ENCODE measurements at regions not wholly inside any gene's neighbourhood (a gene's known extent, or its start where the extent isn't known, plus 50 kb on each side); places are given as distances from the start of the nearest gene placed in this dataset.

DNA sequence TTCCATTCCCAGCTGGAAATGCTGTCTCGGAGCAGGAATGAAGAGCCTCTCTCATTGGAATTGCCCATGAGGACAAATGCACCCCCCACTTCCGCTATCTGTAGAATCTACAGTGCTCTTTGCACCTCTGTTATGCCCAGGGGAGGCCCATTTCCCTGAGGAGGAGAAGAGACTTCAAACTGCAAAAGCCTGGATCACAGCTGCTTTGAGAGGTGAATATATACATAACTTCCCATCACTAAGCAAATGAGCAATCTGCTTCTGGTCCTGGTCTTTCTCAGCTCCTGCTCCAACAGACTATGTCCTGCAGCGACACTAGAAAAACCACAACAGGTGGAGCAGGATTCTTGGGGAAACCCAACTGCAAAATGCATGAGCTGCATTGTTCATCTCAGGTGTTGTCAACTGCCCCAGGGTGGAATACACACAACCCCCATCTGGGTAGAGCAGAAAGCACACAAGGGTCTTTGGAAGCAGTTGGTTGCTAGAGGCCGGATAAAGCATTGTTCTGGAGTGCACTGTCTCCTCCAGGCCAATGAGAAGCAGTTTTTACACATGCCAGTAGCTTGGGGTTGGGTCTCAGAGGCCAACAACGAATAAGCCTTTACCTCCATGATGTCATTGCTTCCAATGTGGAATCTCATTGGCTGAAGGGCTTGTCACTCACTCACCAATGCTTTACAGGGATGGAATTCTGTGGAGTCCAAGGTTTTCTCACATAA lies 67.7 kb upstream of the RAB4A start:
- DNase-seq (ENCODE audit: extremely low spot score, insufficient read length, low read depth): no peak
- no peak for FAIRE-seq

DNA sequence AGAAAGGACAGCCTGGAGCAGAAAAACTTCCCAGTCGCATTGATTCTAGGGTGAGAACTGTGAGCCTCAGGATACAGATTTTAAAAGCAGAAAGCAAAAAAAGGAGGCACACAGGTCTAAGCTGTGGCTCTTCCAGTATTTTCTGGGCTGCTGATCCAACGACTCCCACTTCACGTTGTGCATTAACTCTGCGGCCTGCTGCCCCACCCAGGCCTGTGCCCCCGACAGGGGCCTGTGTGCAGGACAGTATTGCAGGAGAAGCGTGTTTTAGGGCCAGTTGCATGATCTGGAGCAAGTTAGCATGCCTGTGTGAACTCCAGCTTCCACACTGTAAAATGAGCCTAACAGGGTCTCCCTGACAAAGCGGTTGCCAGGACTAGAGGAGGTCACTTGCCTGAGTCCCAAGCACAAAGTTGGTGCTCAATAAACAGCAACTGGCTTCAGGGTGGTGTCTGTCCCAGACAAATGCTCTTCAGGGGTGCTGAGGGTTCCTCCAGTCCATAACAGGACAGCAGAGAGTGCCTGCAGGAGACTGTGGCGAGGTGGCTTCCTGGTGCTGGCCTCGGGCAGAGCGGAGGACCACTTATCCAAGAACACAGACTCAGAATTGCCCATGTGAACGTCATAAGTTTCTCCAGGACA lies 66.8 kb upstream of the RAB4A start:
- no peak for FAIRE-seq

DNA sequence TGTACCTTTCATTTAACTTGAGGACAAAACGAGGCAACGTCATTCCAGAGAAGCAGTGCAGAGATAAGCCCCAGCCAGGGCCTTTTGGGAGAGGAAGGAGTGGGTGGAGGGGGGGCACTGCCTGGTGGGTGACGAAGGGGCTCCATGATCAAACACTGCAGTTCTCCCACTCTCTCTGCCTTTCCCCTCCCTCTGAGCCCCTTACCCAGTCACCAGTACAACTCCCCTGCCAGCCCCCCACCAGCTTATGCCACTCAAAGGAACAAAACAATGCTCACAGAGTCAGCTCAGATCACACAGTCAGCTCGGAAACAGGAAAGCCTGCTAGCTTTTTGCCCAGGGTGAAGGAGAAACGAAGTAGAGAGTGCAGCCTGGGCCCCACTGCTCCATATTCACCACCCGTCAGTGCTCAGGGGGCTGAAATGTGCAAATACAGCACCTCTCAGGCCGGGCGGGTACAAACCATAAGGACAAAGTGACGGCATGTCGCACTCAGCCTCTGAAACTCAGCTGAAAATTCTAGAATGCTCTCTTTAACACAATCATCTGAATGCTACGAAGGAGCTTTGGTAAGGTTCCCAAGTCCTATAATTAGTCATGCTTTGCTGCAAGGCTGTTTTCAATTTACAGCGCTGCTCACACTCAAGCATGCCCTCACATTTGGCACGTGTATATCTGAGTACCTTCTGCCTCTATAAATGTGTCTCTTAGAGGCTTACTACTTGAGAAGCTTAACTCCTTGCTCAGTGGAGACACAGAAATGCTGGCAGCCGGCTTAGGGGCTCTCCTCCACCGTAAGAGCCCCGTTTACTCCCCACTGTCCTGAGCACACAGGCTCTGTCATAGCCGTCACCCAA lies 65.8 kb upstream of the RAB4A start:
- no peak for FAIRE-seq
- no peak for DNase-seq (ENCODE audit: extremely low spot score, insufficient read length, low read depth)

More for the DNA sequence above, 66.8 kb upstream of the RAB4A start:
- no peak for DNase-seq (ENCODE audit: extremely low spot score, insufficient read length, low read depth)

DNA sequence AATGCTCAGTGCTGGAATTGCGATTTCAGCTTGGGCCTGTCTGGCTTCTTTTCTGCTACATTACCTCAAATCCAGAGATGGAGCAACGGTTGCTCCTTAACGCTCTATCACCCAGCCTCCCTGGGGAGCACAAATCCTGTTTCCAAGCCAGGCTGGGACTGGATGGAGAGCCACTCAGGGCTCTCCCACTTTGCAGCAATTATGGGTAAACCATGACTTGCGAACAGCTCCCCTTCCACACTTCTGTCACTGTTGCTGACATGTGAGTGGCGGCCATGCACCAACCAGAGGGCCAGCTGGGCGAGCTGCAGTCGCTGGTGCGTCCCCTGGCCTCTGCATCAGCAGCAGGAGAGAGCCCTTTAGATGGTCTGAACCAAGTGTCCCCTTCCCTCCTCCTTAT lies 65.1 kb upstream of the RAB4A start:
- DNase-seq (ENCODE audit: extremely low spot score, insufficient read length, low read depth): no peak
- FAIRE-seq: no peak

DNA sequence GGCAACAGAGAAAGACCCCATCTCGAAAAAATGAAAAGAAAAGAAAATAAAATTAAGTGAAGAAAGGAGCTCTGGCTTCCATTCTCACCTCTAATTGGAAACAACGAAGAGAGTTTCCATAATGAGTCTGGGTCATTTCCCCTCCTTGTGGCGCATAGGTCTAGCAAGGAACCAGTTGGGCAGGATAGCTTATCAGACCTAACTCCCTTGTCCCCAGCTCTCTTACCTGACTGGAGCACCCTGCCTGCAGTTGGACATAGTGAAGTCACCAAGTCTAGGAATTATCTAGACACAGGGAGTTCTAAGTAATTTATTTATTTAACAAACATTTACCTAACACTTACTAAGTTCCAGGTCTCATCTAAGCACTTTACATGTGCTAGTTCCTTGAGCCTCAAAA lies 63.0 kb upstream of the RAB4A start:
- no peak for DNase-seq (ENCODE audit: extremely low spot score, insufficient read length, low read depth)
- no peak for FAIRE-seq

DNA sequence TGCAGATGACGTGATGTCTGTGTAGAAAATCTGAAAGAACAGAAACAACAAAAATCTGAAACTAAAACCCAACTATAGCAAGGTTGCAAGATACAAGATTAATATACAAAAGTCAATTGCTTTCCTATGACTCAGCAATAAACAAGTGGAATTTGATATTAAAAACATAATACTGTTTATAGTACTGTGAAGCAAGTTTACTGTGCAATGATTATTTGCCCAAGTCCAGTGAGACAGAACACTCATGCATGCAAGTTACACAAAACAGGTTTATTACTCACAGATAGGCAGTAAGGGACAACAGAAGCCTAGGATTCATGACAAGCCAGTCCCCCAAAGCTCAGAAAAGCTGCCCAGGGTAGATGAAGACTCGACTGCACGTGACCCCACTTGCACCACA lies 62.4 kb upstream of the RAB4A start:
- FAIRE-seq (no peak), DNase-seq (ENCODE audit: extremely low spot score, insufficient read length, low read depth) (no peak)

DNA sequence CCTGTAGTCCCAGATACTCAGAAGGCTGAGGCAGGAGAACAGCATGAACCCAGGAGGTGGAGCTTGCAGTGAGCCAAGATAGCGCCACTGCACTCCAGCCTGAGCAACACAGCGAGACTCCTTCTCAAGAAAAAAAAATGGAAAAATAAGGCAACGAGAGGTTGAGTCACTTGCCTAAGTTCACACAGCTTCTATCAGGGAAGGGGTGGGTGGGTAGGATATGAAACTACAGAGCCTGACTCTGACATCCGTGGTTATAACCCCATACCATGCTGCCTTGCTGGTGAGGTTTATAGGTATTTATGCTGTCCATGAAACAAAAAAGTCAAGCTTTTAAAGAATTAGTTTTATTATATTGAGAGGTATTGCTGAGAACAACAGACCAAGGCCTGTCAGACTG lies 61.5 kb upstream of the RAB4A start:
- FAIRE-seq (no peak), DNase-seq (ENCODE audit: extremely low spot score, insufficient read length, low read depth) (no peak)

DNA sequence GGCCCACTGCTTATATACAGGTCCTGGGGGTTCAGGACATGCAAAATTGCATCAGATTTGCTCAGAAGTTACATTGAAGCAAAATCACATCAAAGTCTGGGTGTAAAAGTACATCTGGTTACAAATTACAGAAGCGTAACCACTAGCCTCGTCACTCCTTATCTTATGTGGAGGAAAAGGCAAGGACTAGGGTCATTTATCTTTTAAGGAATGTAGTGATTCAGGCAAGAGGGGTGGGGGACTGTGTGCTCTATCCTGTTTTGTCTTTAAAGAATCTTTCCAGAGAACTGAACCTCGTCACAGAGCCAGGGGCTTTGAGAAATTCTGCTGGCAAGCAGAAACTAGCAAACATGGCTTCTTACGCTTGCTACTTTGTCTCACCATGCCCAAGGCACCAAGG lies 61.1 kb upstream of the RAB4A start:
- no peak for DNase-seq (ENCODE audit: extremely low spot score, insufficient read length, low read depth)
- no peak for FAIRE-seq

DNA sequence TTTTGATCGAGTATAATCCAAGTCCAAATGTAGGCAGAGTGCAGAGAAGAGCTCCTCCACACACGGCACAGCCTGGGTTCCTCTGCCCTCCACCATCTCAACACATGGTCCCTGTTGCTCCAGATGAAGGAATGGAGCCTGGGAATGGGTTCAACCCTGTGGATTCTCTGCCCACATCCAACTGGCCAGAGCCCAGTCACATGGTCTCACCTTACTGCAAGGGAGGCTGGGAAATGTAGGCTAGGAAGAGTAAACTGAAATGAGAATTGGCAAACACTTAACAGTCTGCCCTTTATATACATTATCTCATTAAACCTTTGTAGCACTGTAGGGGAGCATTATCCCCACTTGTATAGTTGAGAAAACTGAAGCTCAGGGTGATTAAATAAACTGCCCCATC lies 60.1 kb upstream of the RAB4A start:
- DNase-seq (ENCODE audit: extremely low spot score, insufficient read length, low read depth): no peak
- no peak for FAIRE-seq

DNA sequence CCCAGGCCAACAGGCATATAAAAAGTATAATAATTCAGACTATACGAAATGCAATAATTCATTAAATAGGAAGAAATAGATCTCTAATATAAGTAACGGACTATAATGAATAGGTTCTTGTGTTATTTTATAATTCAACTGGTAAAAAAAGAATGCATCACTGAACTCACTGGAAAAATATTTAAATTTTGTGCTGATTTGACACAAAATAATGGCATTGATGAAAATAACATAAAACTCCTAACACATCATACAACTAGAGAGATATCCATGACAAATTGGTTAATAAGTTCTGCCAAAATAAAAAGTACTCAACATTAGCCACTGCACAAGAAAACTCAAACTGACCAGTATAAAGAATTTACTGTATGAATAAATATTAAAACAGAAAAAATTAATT lies 57.1 kb upstream of the RAB4A start:
- FAIRE-seq: no peak
- no peak for DNase-seq (ENCODE audit: extremely low spot score, insufficient read length, low read depth)

DNA sequence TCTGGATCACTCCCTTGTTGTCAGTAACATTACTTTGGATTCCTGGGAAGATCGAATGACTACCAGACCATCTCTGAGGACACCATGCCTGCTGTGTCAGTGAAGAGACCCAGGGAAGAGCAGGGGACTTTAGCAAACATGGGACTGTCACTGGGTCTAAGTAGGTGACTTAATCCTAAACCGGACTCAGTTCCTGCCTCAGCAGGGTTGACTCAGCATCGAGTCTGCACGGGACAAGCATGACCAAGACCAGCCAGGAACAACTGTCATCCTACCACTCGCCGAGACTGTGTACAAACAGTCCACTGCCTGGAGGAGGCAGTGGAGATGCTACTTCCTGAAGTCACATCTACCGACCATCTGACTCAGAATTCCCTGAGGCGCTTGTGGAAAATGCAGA lies 53.2 kb upstream of the RAB4A start:
- DNase-seq (ENCODE audit: extremely low spot score, insufficient read length, low read depth): no peak
- FAIRE-seq: no peak

DNA sequence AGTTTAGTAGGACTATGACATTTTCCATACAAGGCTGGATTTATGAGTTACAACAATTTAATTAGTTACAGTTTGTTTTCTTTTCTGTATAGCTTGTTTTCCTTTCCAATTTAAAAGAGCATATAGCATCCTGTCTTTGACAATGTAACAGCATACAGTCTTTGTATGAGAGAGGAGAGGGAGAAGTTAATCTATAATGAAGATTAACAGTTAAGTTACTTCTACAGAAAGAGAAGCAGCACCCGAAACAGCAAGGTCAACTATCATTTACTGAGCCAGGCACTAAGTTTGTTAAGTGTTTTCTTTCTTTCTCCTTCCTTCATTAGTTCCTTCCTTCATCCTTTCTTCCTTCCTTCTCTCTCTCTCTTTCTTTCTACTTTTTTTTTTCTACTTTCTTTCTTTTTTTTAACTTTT lies 52.3 kb upstream of the RAB4A start:
- DNase-seq (ENCODE audit: extremely low spot score, insufficient read length, low read depth) (no peak), FAIRE-seq (peak; percentile 38)

DNA sequence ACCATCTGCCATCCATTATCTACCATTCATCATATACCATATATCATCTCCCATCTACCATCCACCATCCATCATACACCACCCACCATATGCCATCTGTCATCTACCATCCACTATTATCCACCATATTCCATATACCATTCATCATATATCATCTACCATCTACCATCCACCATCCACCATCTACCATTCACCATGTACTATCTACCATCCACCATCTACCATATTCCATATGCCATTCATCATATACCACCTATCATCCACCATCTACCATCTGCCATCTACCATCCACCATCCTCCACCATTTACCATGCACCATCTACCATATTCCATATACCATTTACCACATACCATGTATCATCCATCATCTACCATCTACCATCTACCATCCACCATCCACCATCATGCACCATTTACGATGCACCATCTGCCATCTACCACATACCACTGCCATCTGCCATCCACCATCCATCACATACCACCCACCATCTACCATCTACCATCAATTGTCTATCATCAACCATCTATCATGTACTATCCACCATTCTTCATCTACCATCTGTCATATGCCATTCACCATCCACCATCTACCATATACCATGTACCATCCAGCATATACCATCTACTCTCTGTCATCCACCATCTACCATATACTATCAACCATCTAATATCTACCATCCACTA lies 50.6 kb upstream of the RAB4A start:
- DNase-seq (ENCODE audit: extremely low spot score, insufficient read length, low read depth): no peak
- no peak for FAIRE-seq

DNA sequence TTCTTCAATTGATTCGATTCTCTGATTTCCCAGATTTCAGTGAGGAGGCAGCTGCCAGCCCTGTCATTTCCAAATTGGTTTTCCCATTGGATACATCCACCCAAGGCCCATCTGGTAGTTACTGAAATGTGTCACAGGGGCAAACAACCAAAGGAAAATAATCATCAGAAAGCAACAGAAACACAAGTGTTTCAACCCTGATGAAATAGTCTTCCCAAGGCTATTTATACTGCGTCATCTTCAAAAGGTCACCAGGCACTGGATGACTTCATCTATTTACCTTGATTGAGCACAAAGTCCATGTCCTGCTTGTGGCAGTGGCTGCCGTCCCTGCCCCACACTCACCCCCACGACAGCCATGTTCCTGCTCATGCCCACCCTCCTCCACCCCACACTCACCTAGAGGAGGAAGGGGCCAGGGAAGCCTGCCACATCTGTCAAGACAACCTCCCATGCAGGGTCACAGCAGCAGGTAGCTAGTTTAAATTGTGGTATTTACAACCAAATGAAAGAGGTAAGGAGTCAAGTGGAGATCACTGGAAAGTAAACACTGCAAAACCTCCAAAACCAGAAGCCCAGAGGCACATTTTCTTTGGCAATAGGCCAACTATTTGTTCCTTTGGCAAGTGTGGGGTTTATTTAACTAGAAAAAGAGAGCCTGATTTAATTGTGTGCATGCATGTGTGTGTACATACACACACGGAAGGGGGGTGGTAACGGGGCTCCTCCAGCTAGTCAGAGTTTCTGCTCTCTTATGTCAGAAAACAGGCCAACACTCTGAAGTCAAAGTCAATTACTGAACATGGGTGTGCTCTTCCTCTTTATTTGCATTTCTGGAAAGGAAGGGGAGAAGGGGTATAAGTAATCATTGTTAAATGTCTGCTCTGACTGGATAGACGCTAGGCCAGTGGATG lies 49.5 kb upstream of the RAB4A start:
- no peak for FAIRE-seq

More for the DNA sequence above, 49.5 kb upstream of the RAB4A start:
- DNase-seq (ENCODE audit: extremely low spot score, insufficient read length, low read depth): no peak

All from GM18507 (cell line).